NCI-H748 (cell line): ENCODE measurements at regions not wholly inside any gene's neighbourhood (a gene's known extent, or its start where the extent isn't known, plus 50 kb on each side); places are given as distances from the start of the nearest gene placed in this dataset.
"Not testable (repeated sequence)": the region's sequence is repeated elsewhere in the genome, so short reads cannot be mapped to it uniquely, and the experiment has no call there.

Source experiments
- DNase-seq: peaks from one replicate; lab custom pipeline; 2025; ENCODE audit not compliant: unreplicated experiment; lab: John Stamatoyannopoulos, UW

- DNase-seq = no peak
These were observed 332.4 kb upstream of the DUSP10 start for GRCh38 chr1:222074317-222074716.

- no peak for DNase-seq
These were observed 331.6 kb upstream of the DUSP10 start for GRCh38 chr1:222073307-222073995.

- no peak for DNase-seq
These were observed 329.5 kb upstream of the DUSP10 start for GRCh38 chr1:222071387-222071786.

GRCh38 chr1:222068937-222069336 is 327.0 kb upstream of the DUSP10 start:
- no peak for DNase-seq

- DNase-seq = no peak
These were observed 326.2 kb upstream of the DUSP10 start for GRCh38 chr1:222068101-222068500.

- DNase-seq = no peak
These were observed 324.6 kb upstream of the DUSP10 start for GRCh38 chr1:222066539-222066938.

GRCh38 chr1:222065234-222065633 is 323.3 kb upstream of the DUSP10 start:
- no peak for DNase-seq

GRCh38 chr1:222064388-222065211 is 322.7 kb upstream of the DUSP10 start:
- no peak for DNase-seq

- DNase-seq = no peak
These were observed 320.8 kb upstream of the DUSP10 start for GRCh38 chr1:222062640-222063039.

GRCh38 chr1:222061711-222062359 is 319.9 kb upstream of the DUSP10 start:
- DNase-seq = no peak

GRCh38 chr1:222060210-222060916 is 318.5 kb upstream of the DUSP10 start:
- DNase-seq = peak; percentile 69

- DNase-seq = no peak
These were observed 316.4 kb upstream of the DUSP10 start for GRCh38 chr1:222058249-222058648.

- DNase-seq = no peak
These were observed 315.3 kb upstream of the DUSP10 start for GRCh38 chr1:222057162-222057561.

- no peak for DNase-seq
These were observed 312.5 kb upstream of the DUSP10 start for GRCh38 chr1:222054416-222054815.

GRCh38 chr1:222053790-222054294 is 312.0 kb upstream of the DUSP10 start:
- no peak for DNase-seq

GRCh38 chr1:222051311-222051710 is 309.4 kb upstream of the DUSP10 start:
- not testable (repeated sequence) for DNase-seq

- not testable (repeated sequence) for DNase-seq
These were observed 307.8 kb upstream of the DUSP10 start for GRCh38 chr1:222049661-222050060.

GRCh38 chr1:222049176-222049575 is 307.3 kb upstream of the DUSP10 start:
- DNase-seq = no peak

GRCh38 chr1:222048094-222048595 is 306.3 kb upstream of the DUSP10 start:
- DNase-seq = no peak

- DNase-seq = no peak
These were observed 305.5 kb upstream of the DUSP10 start for GRCh38 chr1:222047366-222047765.
